HL-60 (cell line): ENCODE measurements at regions not wholly inside any gene's neighbourhood (a gene's known extent, or its start where the extent isn't known, plus 50 kb on each side); places are given as distances from the start of the nearest gene placed in this dataset.

ENCODE experiments used
- CTCF ChIP-seq: IDR thresholded peaks from one replicate; pipeline ENCODE4 v1.5.1; 2011; ENCODE audit warnings: low read length, control low read depth, inconsistent platforms; ENCODE audit not compliant: insufficient read depth
- GABPA ChIP-seq: IDR thresholded peaks from 2 replicates; pipeline ENCODE4 v1.6.1; 2012; ENCODE audit warnings: low read depth
- POLR2AphosphoS5 ChIP-seq: IDR thresholded peaks from 2 replicates; pipeline ENCODE4 v1.6.1; 2012; ENCODE audit warnings: low read depth
- SPI1 ChIP-seq: IDR thresholded peaks from 2 replicates; pipeline ENCODE4 v1.6.1; 2012; ENCODE audit warnings: low read depth, mild to moderate bottlenecking, borderline replicate concordance

GRCh38 chr1:165025805-165026204 lies 330.7 kb downstream of the LMX1A start:
- TF ChIP-seq CTCF, result no peak
- TF ChIP-seq POLR2AphosphoS5, result no peak
- TF ChIP-seq GABPA, result no peak
- no peak for TF ChIP-seq SPI1
